ENCODE measurements at regions not wholly inside any gene's neighbourhood (a gene's known extent, or its start where the extent isn't known, plus 50 kb on each side); places are given as distances from the start of the nearest gene placed in this dataset.

DNA sequence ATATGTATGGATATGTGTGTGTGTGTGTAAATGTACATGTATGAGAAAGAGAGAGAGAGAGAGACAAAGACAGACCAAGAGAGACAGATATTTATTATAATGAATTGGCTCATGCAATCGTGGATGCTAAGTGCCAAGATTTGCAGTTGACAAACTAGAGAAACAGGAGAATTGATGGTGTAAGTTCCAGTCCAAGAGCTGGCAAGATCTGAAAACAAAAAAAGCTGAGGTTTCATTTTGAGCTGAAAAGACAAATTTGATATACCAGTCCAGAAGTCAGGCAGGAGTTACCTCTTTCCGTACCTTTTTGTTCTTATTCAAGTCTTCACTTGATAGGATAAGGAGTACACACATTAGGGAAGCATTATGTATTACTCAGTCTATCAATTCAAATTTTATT lies 157.8 kb downstream of the COPS8 start:
- peaks cover 2% of the 10 kb centered on the region for H3K27me3 ChIP-seq (ENCODE audit: insufficient read depth, poor library complexity, severe bottlenecking)
- no peak for TF ChIP-seq POLR2AphosphoS5 (IDR thresholded peaks at IDR 0.05; ENCODE audit: low read depth)
- DNase-seq (ENCODE audit: low read depth in 1 of 2, low spot score in 1 of 2) = no peak
- H3K4me3 ChIP-seq (replicated peaks; ENCODE audit: insufficient read depth, low read length) = no peak overlapping the region
- H3K27ac ChIP-seq (replicated peaks) = no peak overlapping the region

DNA sequence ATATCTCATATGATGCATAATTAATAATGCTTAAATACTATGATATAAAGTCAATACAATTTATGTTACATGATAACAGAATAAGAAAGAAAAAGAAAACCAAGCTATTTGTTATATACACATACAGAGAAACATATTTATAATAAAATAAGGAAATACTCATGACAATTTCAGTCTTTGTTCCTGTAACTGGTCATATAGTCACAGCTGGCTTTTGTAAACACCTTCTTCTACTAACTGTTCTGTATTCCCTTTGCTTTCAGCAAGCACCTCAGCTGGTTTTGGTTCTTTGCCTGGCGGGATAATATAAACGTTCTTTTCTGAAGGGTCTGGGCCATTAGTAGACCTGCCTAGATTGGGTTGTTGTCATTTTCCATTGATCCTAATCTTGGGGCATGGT lies 158.5 kb downstream of the COPS8 start:
- no peak for DNase-seq (ENCODE audit: low read depth in 1 of 2, low spot score in 1 of 2)
- no peak overlapping the region for H3K27ac ChIP-seq (replicated peaks)
- no peak for TF ChIP-seq CTCF (IDR thresholded peaks at IDR 0.05; ENCODE audit: insufficient read depth, low read length)
- TF ChIP-seq, protein P1, sequence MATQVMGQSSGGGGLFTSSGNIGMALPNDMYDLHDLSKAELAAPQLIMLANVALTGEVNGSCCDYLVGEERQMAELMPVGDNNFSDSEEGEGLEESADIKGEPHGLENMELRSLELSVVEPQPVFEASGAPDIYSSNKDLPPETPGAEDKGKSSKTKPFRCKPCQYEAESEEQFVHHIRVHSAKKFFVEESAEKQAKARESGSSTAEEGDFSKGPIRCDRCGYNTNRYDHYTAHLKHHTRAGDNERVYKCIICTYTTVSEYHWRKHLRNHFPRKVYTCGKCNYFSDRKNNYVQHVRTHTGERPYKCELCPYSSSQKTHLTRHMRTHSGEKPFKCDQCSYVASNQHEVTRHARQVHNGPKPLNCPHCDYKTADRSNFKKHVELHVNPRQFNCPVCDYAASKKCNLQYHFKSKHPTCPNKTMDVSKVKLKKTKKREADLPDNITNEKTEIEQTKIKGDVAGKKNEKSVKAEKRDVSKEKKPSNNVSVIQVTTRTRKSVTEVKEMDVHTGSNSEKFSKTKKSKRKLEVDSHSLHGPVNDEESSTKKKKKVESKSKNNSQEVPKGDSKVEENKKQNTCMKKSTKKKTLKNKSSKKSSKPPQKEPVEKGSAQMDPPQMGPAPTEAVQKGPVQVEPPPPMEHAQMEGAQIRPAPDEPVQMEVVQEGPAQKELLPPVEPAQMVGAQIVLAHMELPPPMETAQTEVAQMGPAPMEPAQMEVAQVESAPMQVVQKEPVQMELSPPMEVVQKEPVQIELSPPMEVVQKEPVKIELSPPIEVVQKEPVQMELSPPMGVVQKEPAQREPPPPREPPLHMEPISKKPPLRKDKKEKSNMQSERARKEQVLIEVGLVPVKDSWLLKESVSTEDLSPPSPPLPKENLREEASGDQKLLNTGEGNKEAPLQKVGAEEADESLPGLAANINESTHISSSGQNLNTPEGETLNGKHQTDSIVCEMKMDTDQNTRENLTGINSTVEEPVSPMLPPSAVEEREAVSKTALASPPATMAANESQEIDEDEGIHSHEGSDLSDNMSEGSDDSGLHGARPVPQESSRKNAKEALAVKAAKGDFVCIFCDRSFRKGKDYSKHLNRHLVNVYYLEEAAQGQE (IDR thresholded peaks at IDR 0.05; ENCODE audit: insufficient replicate concordance, low read depth) = no peak
- no peak for TF ChIP-seq GABPA (IDR thresholded peaks at IDR 0.05; ENCODE audit: low read depth)
- no peak for TF ChIP-seq SPI1 (IDR thresholded peaks at IDR 0.05; ENCODE audit: borderline replicate concordance, low read depth)
- no peak for TF ChIP-seq POLR2AphosphoS5 (IDR thresholded peaks at IDR 0.05; ENCODE audit: low read depth)
- no peaks in the 10 kb centered on the region for H3K27me3 ChIP-seq (ENCODE audit: insufficient read depth, poor library complexity, severe bottlenecking)
- no peak overlapping the region for H3K4me3 ChIP-seq (replicated peaks; ENCODE audit: insufficient read depth, low read length)

DNA sequence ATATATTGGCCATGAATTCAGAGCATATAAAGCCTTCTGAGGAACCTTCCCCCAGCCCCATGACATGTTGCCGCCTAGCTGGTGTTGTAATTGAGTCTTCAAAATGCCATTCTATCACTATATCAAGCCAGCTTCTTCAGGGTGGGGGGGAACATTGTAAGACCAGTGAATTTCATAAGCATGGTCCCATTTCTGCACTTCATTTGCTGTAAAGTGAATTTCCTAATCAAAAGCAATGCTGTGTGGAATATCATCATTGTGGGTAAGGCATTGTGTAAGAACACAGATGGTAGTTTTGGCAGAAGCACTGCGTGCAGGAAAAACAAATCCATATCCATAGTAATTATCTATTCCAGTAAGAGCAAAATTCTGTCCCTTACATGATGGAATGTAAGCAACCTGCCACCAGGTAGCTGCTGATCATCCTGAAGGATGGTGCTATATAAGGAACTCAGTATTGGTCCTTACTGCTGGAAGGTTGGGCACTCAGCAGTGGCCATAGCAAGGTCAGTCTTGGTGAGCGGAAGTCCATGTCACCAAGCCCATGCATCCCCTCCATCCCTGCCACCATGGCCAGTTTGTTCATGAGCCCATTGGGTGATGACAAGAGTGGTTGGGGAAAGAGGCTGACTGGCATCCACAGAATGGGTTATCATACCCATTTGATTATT lies 159.4 kb downstream of the COPS8 start:
- no peak overlapping the region for H3K27ac ChIP-seq (replicated peaks)
- H3K27me3 ChIP-seq (ENCODE audit: insufficient read depth, poor library complexity, severe bottlenecking) = no peaks in the 10 kb centered on the region
- H3K4me3 ChIP-seq (replicated peaks; ENCODE audit: insufficient read depth, low read length) = no peak overlapping the region
- DNase-seq (ENCODE audit: low read depth in 1 of 2, low spot score in 1 of 2) = no peak
- TF ChIP-seq GABPA (IDR thresholded peaks at IDR 0.05; ENCODE audit: low read depth) (no peak), SPI1 (IDR thresholded peaks at IDR 0.05; ENCODE audit: borderline replicate concordance, low read depth) (no peak), CTCF (IDR thresholded peaks at IDR 0.05; ENCODE audit: insufficient read depth, low read length) (no peak)
- TF ChIP-seq, protein P1 (IDR thresholded peaks at IDR 0.05; ENCODE audit: insufficient replicate concordance, low read depth) = no peak

- Histone ChIP-seq H3K4me3 (replicated peaks; ENCODE audit: insufficient read depth, low read length) (no peak overlapping the region), H3K27ac (replicated peaks) (no peak overlapping the region), H3K27me3 (ENCODE audit: insufficient read depth, poor library complexity, severe bottlenecking) (peaks cover 2% of the 10 kb centered on the region)
- no peak for DNase-seq (ENCODE audit: low read depth in 1 of 2, low spot score in 1 of 2)
- TF ChIP-seq POLR2AphosphoS5 (IDR thresholded peaks at IDR 0.05; ENCODE audit: low read depth) = no peak
- no peak for TF ChIP-seq GABPA (IDR thresholded peaks at IDR 0.05; ENCODE audit: low read depth)
- TF ChIP-seq CTCF (IDR thresholded peaks at IDR 0.05; ENCODE audit: insufficient read depth, low read length) = no peak
- TF ChIP-seq, protein P1 (IDR thresholded peaks at IDR 0.05; ENCODE audit: insufficient replicate concordance, low read depth) = no peak
- no peak for TF ChIP-seq SPI1 (IDR thresholded peaks at IDR 0.05; ENCODE audit: borderline replicate concordance, low read depth)
These were observed 163.4 kb downstream of the COL6A3 start for GRCh38 chr2:237250599-237250998.
